Stimulated activated CD8-positive, alpha-beta memory T cell treated with anti-CD3 and anti-CD28 coated beads, Interleukin-7, amount 100 ng/mL, for 48 hours (primary cell): ENCODE measurements at regions not wholly inside any gene's neighbourhood (a gene's known extent, or its start where the extent isn't known, plus 50 kb on each side); places are given as distances from the start of the nearest gene placed in this dataset.
"Not testable (repeated sequence)": the region's sequence is repeated elsewhere in the genome, so short reads cannot be mapped to it uniquely, and the experiment has no call there.

Source experiments
- DNase-seq, 2 donors: peaks; one replicate each; pipeline ENCODE4 v3.0.0-alpha.2; 2020; ENCODE audit warnings: low read depth in 1 of 2; ENCODE audit errors: extremely low read depth in 1 of 2

DNA sequence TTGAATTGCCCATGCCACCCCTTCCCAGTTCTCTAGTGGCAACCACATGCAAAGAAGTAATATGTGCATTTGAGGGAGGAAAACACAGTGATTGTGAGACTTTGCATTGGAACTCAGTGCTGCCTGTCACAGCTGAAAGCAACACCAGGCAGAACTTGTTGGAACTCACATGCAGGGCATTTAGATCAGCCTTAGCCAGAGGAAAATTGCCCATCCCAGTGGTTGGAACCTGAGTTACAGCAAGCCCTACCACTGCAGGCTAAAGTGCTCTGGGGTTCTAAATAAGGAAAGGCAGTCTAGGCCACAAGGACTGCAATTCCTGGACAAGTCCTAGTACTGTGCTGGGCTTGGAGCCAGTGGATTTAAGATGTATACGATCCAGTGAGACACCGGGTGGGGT, 245.3 kb upstream of the UFL1 start:
- no peak for DNase-seq

DNA sequence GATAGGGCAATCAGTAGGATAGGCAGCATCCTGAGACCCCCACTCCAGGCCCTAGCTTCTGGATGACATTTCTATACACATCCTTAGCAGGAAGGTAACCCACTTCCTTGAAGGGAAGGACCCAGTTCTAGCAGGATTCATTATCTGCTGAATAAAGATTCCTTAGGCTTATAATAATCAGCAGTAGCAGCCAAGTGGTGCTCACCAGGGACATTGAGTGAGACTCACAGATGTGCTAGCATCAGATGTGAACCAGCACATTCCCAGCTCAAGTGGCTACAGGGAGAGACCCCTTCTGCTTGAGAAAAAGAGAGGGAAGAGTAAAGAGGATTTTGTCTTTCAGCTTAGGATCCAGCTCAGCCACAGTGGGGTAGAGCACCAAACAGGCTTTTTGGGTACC, 244.8 kb upstream of the UFL1 start:
- no peak for DNase-seq

DNA sequence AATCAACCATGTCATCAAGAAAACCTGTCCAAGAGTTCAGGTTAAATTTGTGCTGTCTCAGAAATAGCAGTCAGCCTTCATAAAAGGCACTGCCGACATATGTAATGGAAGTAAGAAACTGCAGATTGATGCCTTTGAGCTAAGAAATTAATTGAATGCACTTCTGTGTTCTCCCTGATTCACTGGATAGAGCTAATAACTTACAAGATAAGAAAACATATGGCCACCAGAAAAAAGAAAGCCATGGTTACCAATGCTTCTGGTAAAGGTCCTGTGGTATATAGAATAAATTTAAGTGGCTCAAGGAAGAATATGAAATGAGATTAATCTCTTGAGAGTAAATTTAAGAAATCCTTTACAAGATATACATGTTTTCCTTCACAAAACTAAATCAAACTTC, 242.5 kb upstream of the UFL1 start:
- DNase-seq = no peak

DNA sequence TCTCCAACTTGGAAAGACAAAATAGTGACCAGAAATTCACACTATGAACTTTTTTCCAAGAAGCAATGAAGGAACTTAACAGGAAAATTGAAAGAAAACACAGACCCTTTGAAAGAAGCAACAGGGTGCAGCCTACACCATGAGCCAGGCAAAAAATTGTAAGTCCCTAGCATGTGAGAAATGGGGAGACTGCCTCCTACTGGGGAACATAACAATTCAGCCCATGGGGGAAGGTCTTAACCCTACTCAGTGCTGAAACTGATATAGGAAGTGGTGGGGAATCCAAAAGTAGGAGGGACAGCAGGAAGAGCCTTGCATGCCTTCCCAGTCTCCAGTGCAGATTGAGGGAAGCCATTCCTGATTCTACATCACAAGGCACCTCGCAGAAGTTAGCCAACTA, 235.1 kb upstream of the UFL1 start:
- DNase-seq = no peak

DNA sequence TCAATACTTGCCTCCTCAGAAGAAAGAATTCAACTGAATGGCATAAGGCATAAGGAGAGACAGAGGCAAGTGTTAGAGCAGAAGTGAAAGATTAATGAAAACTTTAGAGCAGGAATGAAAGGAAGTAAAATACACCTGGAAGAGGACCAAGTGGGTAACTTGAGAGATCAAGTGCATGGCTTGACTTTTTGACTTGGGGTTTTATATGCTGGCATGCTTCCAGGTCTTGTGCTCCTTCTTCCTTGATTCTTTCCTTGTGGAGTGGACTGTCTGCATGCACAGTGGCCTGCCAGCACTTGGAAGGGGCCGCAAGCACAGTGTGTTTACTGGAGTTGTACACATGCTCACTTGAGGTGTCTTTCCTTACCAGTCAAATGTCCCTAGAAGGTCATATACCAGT, 222.1 kb upstream of the UFL1 start:
- no peak for DNase-seq

DNA sequence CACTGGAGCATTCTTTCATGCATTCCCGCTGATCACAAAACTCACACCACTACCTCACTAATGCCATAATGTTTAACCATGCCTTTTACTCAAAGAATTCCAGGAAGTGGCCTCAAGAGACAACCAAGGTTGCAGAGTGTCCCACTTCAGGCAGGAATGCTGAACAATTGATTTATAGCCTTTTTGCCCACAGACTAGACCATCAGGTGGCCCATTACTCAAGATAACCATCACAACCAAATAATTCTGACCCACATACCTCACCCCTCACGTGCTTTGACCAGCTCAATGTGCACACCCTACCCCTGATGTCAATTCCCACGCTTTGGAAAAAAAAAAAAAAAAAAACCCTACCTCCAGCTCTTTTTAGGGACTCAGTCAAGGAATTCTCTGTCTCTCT, 220.6 kb upstream of the UFL1 start:
- no peak for DNase-seq

DNA sequence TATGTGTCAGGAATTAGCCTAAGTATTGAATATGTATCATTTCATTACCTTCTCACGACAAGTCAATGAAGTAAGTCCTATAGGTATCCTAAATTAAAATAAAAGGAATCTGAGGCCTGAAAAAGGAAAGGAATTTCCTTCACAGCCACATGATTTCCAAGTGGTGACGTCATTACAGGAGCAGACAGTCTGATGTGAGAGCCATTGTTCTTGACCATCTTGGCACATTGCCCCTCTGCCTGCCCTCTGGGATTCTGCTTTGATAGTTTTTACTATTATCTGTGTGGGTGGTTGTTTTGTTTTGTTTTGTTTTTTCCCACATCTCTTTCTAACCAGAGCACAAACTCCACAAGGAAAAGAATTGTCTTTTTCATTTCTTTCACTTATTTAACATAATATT, 219.8 kb upstream of the UFL1 start:
- no peak for DNase-seq

DNA sequence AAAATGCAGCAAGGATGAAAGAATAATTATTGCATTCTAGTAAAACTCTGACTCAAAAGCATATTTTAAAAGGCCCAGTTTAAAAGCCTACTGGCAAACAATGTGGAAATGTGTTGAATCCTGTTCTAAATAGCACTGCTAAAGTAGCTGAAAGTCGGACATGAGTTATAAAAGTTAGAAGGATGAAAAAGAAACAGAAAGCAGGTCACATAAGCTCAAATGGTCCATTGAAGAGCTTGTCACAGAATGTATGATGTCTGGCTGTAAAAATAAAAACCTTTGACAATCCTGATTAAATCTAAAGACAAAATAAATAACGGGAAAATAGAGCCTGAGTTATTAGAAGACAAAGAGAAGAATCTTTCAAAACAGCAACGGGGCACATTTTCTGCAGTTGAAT, 218.6 kb upstream of the UFL1 start:
- DNase-seq = no peak

DNA sequence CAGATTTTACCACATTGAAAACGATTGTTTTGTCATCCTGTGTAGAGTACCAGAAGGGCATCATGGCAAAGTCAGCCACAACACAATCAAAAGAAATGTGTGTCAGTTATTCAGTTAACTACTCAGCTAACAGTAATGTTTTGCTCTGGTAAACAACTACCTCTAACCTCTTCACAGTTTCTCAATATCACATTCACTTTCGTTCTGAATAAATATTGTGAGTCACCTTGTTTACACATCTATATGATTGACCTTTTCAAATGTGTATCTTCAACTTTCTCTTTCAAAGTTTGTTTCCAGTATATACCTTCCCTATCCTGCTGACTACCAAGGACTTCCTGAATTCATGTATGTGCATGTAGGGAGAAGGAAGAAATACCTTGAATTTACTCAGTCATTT, 216.6 kb upstream of the UFL1 start:
- DNase-seq = no peak

DNA sequence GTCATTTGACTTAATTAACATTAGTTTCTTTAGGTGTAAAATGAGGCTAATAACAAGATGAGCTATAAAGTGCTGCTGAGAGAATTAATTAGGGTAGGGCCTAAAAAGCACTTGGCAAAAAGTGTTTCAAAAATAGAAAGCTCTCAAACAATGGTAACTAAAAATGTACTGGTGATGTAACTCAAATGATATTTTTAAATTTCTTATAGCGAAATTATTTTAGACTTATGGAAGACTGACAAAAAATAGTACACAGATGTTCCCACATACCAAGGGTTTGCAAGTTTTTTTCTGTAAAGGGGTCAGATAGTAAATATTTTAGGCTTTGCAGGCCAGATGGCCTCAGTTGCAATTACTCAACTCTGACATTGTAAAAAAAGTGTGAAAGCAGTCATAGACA, 190.7 kb upstream of the UFL1 start:
- DNase-seq = no peak

DNA sequence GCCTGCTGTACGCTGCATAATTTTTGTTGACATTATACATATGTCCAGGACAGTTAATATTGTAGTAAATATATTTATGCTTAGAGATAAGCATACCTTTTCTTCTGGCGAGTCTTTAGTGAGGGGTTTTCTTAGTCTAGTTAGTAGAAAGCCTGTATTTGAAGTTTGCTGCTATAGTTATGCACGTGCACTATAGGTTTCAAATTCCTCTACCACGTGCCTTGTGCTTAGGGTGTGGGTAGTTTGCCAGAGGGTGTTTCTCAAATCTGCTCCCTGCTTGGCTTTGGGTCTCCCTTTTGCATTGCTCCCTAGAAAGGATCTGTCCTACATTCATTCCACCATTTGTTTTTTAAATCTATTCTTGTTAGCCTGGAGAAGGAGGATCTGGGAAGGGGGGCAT, 181.4 kb upstream of the UFL1 start:
- no peak for DNase-seq

DNA sequence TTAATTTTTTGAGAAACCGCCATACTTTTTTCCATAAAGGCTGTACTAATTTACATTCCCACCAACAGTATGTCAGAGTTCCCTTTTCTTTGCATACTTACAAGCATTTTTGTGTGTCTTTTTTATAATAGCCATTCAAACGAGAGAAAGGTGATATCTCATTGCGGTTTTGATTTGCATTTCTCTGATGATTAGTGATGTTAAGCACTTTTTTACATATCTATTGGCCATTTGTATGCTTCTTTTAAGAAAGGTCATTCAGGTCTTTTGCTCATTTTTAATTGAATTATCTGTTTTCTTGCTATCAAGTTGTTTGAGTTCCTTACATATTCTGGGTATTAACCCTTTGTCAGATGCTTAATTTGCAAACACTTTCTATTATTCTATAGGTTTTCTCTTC, 176.1 kb upstream of the UFL1 start:
- DNase-seq = no peak

DNA sequence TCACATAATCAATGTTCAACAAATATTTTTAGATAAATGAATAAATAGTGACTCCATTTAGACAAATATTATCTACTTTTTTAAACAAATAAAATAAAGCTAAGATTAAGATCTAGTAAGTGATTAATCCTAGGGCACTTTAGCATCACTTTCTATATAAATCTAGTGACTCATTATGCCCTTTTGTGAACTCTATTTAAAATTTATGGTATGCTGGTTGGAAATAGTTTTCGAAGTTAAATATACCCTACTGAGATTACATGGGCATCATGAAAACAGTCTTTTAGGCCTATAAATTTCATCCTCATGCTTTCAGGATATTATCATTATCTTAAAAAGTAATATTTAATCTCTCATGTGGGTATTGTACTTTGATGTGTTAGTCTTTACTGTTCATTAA, 140.4 kb upstream of the UFL1 start:
- no peak for DNase-seq

DNA sequence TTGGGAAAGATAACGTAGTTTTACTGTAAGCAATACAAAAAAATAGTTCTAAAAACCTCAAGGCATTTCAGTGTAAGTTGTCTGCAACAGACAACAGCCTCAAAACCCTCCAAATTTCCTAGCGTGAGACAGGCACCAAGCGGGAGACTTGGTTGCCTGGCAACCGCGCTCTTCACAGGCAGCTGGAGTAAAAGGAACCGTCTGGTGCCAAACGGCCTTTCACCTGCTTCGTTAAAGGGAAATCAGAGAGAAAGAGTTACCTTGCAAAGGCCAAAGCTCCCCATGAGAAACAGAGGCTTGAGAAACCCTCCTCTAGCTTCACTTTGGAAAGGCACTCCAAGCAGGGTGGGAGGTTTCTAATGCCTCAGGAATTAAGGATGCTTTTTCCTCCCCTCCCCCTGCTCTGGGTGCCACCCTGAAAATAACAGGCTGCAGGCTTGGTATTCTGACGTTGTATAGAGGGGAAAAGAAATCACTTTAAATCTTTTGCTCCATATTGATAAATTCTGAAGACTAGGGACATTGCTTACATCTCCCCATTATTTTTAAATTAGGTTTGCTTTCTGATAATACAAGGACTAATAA, 129.7 kb upstream of the UFL1 start:
- peak in 1 of 2 donors; percentile 5 for DNase-seq

DNA sequence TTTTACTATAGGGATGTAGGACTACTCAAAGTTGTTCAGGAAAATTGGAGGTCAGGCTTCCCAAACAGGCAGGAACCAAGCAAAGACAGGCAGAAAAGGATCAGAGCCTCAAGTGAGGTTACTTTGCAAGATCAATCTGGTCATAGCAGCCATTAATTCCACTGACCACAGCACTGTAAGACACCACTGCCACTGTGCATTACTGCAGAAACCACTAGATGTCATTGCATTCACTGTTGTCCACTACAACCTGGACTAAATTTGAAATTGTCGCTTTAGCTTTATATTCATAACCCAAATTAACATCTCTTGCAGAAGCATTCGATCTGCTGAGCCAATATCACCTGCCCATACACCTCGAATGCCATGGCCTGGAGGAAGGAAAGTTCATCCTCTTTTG, 126.9 kb upstream of the UFL1 start:
- DNase-seq = no peak

DNA sequence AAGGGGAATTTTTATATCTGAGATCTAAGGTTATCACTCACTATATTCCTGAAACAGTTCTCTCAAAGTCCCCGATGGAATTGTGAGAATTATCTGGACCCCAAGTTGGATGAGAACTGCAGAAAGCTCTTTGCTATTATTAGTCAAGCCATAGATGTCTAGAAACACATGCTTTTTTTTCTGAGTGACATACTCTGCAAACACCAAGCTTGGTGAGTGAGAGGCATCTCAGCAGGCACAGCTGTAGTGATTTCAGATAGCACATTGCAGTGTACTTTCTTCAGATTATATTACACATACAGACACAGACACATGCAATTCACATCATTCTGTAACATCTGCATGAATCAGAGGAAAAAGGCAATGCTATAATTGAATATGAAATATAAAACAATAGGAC, 111.1 kb upstream of the UFL1 start:
- no peak for DNase-seq

DNA sequence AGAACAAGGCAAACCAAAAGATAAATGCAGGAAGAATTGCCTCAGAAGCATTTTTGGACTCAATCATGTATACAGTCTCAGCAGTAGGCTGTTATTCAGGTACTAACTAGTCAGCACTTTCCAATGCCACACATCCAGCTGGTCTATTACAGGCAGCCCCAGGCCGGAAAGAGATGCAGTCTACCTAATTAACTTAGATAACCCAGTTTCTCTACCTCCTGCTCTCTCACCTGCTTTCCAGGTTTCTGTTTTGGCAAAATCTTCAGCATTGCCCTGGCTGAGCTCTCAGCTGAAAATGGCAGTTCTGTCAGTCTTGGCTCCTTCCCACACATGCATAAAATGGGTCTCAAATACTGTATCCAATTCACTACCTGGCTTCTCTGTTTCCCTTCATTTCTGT, 101.3 kb upstream of the UFL1 start:
- no peak for DNase-seq

DNA sequence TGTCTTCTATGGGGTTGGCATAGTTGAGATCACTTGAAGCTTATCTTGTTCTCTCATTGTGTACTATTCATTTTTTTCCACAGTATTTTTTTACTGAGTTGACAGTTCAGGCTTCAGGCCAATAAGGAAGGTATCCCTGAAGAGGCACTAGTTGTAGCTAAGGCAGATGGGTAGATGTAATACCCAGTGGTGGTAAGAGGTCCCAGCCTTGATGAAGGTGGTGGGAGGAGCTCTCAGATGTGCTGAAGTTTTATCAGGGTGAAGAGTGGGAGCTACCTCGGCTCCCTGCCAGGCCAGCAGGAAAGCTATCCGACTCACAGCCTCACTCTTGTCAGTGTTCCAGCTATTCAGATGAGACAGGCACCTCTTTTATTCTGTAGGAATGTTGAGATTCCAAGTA, 87.7 kb upstream of the UFL1 start:
- DNase-seq = no peak

DNA sequence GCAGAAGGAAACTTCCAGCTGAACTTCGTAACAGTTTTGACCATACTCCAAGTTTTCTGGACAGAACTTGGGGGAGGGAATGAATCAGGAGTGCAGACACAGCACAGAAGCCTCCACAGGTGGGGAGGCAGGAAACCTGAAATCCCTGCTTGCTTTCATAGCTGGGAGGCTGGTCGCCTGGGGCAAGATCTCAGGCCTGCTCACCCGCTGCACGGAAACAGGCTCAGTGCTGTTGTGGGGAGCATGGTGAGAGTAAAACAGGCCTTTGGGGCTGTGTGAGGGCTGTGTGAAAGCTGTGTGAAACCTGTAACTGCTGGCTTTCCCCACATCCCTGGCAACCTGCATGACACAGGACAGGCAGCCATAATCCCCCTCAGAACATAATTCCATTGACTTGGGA, 85.2 kb upstream of the UFL1 start:
- no peak for DNase-seq

DNA sequence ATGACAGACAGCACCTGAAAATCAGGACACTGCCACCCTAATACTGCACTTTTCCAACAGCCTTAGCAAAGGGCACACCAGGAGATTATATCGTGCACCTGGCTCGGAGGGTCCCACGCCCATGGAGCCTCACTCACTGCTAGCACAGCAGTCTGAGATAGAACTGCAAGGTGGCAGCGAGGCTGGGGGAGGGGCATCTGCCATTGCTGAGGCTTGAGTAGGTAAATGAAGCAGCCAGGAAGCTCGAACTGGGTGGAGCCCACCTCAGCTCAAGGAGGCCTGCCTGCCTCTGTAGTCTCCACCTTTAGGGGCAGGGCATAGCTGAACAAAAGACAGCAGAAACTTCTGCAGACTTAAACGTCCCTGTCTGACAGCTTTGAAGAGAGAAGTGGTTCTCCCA, 84.4 kb upstream of the UFL1 start:
- not testable (repeated sequence) for DNase-seq

DNA sequence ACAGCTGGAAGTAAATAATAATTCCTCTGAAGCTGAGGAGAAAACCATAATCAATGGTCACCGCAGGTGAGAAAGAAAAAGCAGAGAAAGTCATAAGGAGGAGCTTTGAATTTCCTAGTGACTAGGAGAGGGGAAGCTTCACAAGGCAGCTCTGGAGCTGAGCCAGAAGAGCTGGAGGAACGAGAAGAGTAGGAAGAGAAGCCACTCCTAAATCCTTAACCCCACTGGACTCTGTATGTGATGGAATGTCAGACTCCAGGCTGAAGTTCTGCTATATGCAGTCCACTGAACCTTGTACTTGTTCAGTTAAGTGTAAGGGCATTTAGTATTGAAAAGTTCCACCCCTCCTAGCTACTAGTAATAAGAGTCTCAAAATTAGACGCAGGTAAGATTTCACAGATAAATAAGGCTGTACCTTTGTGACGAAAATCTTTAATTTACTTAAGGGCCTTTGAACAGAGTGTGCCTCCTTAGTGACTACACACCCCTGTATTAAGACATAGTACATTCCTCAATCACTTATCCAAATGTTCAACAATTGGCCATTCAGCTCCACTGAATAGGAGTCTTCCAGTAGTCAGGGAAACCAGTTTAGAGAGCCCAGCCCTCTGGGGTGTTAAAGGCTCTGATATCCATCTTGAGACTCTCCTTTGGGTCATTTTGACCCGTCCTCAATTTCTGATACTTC, 71.4 kb upstream of the UFL1 start:
- DNase-seq = no peak

DNA sequence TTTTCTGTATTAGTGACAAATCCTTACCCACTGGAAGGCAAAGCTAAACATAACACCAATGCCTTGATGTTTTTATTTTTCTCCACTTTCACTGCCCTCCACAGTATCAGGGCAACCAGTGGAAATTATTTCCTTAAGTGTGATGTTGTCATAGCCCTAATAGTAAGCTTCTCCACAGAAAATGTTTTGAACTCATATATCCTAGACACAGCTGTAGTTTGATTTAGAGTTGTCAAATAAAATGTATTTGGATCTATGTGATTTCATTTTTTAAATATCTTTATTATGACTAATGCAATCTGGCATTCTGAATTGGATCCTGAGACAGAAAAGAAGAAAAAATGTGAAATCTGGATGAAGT, 70.9 kb upstream of the UFL1 start:
- no peak for DNase-seq

DNA sequence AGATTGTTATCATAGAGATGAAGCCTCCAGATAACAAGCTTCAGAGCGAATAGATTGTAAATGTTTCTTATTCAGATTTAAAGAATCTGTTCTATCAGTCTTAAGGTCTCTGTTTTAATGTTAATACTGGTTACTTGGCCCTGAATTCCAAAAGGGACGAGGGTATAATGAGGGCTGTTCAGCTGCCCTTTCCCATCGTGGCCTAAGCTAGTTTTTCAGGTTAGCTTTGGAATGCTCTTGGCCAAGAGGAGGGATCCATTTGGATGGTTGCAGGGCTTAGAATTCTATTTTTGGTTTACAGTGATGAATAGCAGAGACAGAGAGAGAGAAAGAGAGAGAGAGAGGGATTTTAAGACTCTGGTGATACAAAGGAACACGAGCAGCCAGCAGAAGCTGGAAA, 62.8 kb upstream of the UFL1 start:
- DNase-seq = no peak
